ENCODE measurements at regions not wholly inside any gene's neighbourhood (a gene's known extent, or its start where the extent isn't known, plus 50 kb on each side); places are given as distances from the start of the nearest gene placed in this dataset.

DNA sequence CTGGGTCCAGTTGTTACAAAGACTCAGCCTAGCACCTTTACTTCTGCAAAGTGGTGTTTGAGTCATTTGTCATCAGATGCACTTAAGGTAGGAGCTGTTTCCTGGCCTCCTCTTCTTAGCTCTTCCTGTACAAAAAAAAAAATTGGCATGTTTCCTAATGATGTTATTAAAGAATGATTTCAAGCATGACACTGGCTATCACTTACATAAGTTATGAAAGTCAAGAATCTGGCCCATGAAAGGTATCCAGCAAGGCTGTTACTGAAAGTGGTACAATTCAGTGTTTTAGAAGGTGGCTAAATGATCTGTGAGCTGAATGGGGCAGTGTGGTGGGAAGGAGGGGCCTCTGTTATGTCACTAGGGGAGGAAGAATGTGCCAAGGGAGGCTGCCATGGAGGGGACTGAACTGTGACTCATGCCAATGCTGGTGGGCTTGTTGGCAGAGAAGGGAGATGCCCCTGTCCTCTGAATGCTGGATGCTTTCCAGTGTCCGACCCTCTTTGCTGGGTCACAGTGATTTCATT, 175.1 kb upstream of the MAP1B start (continued):
- no peak for TF ChIP-seq NCOR1 (IDR thresholded peaks at IDR 0.05; ENCODE audit: borderline replicate concordance, low read length)
- TF ChIP-seq ZNF160 (CRISPR knock-in tag; IDR thresholded peaks at IDR 0.05), result no peak
- TF ChIP-seq MED1 (CRISPR knock-in tag; IDR thresholded peaks at IDR 0.05), result no peak
- TF ChIP-seq, protein P1, sequence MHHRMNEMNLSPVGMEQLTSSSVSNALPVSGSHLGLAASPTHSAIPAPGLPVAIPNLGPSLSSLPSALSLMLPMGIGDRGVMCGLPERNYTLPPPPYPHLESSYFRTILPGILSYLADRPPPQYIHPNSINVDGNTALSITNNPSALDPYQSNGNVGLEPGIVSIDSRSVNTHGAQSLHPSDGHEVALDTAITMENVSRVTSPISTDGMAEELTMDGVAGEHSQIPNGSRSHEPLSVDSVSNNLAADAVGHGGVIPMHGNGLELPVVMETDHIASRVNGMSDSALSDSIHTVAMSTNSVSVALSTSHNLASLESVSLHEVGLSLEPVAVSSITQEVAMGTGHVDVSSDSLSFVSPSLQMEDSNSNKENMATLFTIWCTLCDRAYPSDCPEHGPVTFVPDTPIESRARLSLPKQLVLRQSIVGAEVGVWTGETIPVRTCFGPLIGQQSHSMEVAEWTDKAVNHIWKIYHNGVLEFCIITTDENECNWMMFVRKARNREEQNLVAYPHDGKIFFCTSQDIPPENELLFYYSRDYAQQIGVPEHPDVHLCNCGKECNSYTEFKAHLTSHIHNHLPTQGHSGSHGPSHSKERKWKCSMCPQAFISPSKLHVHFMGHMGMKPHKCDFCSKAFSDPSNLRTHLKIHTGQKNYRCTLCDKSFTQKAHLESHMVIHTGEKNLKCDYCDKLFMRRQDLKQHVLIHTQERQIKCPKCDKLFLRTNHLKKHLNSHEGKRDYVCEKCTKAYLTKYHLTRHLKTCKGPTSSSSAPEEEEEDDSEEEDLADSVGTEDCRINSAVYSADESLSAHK (CRISPR knock-in tag; IDR thresholded peaks at IDR 0.05; ENCODE audit: borderline replicate concordance), result no peak
- no peak for TF ChIP-seq GRHL1 (CRISPR knock-in tag; conservative IDR thresholded peaks at IDR 0.05)
- TF ChIP-seq BRF2 (CRISPR knock-in tag; IDR thresholded peaks at IDR 0.05), result no peak
- TF ChIP-seq, protein P2, sequence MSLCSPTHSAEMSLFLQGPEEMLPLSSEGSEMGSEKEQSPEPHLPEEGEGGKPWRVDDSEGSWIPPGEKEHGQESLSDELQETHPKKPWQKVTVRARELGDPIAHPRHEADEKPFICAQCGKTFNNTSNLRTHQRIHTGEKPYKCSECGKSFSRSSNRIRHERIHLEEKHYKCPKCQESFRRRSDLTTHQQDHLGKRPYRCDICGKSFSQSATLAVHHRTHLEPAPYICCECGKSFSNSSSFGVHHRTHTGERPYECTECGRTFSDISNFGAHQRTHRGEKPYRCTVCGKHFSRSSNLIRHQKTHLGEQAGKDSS (CRISPR knock-in tag; IDR thresholded peaks at IDR 0.05; ENCODE audit: borderline replicate concordance, low read depth), result no peak
- TF ChIP-seq MIER3 (CRISPR knock-in tag; IDR thresholded peaks at IDR 0.05; ENCODE audit: borderline replicate concordance), result no peak
- TF ChIP-seq, protein P3, sequence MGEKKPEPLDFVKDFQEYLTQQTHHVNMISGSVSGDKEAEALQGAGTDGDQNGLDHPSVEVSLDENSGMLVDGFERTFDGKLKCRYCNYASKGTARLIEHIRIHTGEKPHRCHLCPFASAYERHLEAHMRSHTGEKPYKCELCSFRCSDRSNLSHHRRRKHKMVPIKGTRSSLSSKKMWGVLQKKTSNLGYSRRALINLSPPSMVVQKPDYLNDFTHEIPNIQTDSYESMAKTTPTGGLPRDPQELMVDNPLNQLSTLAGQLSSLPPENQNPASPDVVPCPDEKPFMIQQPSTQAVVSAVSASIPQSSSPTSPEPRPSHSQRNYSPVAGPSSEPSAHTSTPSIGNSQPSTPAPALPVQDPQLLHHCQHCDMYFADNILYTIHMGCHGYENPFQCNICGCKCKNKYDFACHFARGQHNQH (CRISPR knock-in tag; IDR thresholded peaks at IDR 0.05), result 0 out of 2 replicates have a peak, but pooled peaks have one; percentile 9
- TF ChIP-seq NCOA2 (CRISPR knock-in tag; IDR thresholded peaks at IDR 0.05), result no peak
- no peak for TF ChIP-seq ZNF724P (CRISPR knock-in tag; IDR thresholded peaks at IDR 0.05; ENCODE audit: borderline replicate concordance)
- TF ChIP-seq, protein P4, sequence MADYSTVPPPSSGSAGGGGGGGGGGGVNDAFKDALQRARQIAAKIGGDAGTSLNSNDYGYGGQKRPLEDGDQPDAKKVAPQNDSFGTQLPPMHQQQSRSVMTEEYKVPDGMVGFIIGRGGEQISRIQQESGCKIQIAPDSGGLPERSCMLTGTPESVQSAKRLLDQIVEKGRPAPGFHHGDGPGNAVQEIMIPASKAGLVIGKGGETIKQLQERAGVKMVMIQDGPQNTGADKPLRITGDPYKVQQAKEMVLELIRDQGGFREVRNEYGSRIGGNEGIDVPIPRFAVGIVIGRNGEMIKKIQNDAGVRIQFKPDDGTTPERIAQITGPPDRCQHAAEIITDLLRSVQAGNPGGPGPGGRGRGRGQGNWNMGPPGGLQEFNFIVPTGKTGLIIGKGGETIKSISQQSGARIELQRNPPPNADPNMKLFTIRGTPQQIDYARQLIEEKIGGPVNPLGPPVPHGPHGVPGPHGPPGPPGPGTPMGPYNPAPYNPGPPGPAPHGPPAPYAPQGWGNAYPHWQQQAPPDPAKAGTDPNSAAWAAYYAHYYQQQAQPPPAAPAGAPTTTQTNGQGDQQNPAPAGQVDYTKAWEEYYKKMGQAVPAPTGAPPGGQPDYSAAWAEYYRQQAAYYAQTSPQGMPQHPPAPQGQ (CRISPR knock-in tag; IDR thresholded peaks at IDR 0.05; ENCODE audit: borderline replicate concordance), result no peak
- no peak for TF ChIP-seq SP4 (CRISPR knock-in tag; IDR thresholded peaks at IDR 0.05)
